Stimulated activated CD8-positive, alpha-beta memory T cell treated with anti-CD3 and anti-CD28 coated beads, Interleukin-15, amount 100 ng/mL, for 48 hours (primary cell): ENCODE measurements at regions not wholly inside any gene's neighbourhood (a gene's known extent, or its start where the extent isn't known, plus 50 kb on each side); places are given as distances from the start of the nearest gene placed in this dataset.
"Not testable (repeated sequence)": the region's sequence is repeated elsewhere in the genome, so short reads cannot be mapped to it uniquely, and the experiment has no call there.

ENCODE experiments used
- DNase-seq, 2 donors: peaks; one replicate each; pipeline ENCODE4 v3.0.0-alpha.2; 2020; ENCODE audit warnings: low read depth in 2 of 2

DNA sequence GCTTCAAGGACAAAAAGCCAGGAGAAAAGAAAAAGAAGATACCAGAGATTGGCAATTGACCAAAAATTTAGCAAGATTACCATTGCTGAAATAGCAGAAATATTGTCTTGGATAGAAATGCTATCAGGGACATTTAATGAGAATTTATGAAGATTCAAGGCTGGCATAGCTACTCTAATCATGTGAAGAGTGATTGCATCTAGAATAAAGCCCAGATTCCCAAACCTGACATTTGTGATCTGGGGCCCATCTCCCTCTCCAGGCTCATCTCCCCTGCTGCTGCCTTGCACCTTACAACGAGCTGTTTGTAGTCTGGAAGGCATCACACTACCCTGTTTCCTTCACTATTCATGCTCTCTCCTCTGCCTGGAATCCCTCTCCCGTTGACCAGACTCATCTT is 114.5 kb downstream of the C9orf152 start:
- no peak for DNase-seq

DNA sequence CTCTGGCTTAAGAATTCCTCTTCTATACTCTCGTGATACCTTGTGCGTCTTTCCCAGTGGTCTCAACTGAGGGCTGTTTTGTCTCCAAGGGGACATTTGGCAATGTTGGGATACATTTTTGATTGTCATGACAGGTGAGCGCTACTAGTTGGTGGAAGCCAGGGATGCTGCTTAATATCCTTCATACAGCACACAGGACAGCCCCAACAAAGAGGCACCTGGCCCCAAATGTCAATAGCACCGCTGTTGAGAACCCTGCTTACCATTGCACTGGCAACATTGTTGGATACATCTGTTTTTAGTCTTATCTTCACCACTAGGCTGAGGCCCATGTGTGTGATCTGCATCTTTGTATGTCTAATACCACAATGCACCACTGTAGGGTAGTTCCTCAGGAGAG is 114.1 kb downstream of the C9orf152 start:
- no peak for DNase-seq

DNA sequence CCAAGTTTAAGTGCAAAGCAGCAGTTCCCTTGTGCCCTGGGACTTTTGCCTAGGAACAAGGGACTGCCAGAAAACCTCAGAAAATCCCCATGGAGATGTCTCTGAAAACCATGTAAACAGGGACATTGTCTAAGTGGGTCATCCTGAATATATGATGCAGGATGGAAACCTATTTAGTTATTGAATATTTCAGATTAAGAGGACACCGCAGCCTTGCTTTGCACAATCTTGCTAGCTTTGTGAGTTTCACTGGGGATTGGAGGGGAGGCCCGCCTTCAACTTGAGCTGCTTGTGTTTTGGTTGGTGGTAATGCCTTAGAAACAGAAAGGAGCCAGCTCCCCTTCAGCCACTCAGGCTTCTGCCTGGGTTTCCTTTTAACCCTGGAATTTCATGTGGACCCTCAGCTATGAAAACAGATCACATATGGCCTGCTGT is 112.8 kb downstream of the C9orf152 start:
- DNase-seq, result no peak

DNA sequence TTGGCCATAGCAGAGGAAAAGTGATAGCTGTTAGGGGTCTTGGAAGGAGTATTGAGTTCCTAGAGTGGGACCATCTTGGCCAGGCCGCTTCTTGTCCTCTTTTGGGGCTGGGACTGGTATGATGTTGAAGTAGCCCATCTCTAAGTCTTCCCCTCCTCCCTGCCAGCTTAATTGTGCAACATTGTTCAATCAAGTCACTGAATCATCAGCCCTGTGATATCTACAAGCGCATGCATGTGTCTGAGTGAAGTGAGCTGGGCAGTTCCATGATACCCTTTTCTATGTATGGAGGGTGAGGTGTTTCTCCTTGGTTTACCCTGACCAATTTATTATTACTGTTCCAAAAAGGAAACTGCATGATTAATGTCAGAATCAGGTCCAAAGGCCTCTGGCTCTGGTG is 112.2 kb downstream of the C9orf152 start:
- DNase-seq, result no peak

DNA sequence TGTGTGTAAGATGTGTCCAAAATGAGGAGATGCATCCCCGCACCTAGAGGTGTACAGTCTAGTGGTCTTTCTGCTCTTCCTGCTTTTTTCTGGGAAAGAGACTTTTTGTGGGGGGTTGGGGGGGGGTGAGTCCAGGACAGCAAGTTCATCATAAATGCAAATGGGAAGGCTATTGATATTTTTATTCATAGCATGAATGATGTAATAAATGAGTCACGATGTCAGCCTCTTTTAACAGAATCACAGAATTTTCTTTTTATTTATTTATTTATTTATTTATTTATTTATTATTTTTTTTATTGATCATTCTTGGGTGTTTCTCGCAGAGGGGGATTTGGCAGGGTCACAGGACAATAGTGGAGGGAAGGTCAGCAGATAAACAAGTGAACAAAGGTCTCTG is 111.3 kb downstream of the C9orf152 start:
- DNase-seq, result not testable (repeated sequence)

DNA sequence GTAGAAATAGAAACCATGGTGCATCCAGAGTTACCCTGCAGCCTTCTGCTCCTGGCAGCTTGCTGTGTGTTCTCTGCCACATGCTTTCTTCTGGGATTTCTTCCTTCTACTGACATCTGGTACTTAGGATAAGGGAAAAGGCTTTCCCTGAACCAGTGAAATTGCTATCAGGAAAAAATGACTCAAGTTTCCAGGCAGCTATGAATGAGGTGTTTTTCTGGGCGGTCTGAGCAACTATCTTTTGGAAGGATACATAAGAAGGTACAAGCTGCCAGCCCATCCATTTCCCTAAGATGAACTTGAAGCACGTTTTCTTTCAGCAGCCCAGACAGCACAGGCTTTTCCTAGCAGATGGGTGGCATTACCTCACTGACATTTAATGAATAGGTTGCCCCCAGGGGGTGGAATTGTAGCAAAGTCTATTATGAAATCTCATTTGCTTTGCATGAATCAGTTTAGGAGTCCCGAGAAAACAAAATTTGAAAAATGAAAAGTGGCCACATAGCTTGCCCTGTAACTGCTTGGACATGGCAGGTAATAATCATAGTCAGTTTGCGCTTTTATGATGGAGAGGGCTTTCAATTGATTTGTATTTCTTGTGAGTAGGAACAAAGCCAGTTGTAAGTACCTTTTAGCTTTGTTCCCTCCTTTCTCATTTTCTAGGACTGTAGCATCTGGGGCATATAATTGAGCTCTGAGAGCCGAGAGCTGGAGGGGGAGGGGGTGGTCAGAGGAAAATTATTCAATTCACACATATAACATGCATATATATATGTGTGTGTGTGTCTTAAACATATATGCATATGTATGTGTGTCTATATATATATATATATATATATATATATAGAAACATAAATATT is 108.5 kb downstream of the C9orf152 start:
- DNase-seq, result no peak

DNA sequence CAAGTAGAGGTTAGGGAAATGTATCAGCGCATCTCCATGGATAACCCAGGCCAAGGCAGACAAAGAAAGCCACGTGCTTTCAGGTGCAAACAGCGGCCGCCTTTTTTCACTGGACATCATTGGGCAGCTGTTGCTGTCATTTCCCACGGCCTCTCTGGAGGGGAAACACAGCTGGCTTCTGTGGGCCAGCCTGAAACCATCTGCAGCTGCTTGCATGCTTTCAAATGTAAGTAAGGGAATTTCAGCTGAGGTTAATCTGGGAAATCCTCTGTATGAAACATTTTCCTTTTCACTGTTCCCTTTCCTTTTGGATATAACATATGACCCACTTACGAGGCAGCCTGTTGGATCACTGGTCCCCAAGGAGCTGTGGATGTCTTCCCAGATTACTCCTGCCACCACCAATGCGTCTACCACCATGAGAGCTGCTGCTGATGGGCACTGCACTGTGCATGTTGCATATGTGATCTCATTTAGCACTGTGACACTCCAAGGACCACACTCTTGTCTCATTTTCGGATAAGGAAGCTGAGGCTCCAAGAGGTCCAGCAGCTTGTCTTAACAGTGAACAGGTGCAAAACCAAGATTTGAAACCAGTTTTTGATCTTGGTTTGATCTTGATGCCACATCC is 106.3 kb downstream of the C9orf152 start:
- DNase-seq, result no peak

DNA sequence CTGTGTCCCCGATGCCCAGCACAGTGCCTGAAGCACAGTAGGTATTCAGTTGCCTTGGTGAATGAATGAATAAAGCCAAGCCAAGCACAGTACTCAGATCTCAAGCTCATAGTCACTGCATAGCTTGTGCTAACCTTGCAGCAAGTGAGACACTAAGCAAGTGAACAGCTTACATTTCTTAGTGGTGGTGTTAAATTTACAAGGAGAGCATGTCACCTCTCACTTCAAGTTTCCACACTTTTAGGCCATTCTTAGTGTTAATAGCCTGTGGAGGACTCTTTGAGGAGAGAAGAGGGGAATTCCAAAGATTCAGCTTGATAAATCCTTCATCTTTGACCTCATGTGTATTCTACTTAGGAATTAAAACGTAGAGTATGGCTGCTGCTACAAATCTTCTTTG is 104.7 kb downstream of the C9orf152 start:
- no peak for DNase-seq

DNA sequence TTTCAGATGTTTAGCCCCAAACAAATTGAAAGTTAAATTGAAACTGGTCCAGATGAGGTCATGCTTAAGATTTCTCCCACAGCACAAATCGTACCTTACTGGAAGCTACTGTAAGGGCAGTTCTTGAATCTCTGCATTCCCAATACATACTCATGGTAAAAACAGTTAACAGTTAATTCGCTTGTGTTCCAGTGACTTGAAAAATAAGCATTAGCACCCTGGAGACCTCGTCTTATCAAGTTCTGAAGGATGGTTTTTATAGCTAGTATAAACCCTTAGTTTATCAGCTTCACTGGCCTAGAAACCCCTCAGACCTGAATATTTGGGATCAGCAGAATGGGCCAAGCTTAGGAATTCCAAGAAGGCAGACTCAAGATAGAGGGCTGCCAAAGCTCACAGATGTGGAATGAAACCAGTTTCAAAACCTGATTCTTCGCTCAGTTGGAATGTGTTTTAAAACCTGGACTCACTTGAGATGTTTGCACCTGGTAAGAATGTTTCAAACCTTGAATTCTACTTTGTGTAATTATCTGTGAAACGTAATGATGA is 103.6 kb downstream of the C9orf152 start:
- DNase-seq, result no peak

DNA sequence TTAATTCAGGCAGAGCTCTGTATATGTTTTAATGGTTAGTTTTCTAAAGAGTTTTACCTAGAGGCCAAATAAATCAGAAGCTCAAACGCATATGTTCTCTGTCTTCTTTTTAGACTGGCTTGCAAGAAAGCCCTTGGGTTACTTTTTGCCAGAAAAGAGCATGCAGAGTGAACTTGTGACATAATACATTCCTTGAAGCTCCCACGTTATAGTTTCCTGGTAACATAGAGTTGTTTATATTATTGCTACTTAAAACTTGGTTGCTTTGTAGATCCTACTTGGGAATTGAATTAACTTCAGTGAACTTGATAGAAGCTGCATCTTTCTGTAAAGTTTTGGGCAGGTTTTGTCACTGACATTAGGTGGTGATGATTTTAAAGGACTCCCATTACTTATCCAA is 102.9 kb downstream of the C9orf152 start:
- no peak for DNase-seq

DNA sequence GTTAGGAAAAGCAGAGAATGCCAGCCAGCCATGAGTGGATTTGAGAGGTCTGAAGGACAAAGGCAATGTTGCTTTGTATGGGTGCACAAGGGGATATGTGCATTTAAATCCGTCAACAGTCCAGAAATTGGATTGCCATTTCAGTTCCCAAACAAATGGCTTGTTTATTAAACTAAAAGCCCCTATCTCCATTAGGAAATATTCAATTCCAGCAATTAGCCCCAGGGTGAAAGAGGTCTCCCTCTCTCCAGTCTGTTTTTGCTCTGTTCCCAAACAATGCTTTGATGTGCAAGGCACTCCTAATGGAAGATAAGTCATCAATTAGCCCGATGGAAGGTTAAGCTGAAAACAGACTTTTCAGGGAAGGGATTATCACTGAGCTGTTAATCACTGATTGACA is 101.3 kb downstream of the C9orf152 start:
- no peak for DNase-seq

DNA sequence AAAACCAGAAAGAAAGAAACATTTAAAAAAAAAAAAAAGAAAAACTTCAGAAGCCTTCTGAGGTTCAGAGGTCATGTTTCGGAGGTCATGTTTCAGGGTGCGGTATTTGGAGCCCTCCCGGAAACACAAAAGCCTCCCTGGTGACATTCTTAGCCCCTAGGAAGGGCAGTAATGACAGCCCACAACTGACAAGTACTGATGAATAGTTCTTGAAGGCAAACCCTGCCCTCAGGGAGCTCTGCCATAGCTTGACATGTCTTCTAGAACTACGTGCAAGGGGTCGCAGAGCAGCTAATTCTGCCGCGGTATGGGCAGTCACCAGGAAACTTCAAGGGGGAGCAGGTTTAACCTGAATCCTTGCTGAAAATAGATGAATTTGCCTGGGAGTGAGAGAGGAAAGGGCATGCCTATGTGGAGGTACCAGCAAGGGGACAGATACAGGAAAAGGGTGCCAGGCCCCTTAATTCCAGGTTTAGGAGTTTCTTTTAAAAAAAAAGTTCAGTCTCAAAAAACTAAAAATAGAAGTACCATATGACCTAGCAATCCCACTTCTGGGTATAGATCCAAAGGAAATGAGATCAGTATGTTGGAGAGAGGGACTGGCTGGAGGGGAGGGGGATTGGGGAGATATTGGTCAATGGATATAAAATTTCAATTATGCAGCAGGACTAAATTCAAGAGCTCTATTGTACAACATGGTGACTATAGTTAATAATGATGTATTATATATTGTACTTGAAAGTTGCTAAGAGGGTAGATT is 98.4 kb downstream of the C9orf152 start:
- DNase-seq, result no peak

DNA sequence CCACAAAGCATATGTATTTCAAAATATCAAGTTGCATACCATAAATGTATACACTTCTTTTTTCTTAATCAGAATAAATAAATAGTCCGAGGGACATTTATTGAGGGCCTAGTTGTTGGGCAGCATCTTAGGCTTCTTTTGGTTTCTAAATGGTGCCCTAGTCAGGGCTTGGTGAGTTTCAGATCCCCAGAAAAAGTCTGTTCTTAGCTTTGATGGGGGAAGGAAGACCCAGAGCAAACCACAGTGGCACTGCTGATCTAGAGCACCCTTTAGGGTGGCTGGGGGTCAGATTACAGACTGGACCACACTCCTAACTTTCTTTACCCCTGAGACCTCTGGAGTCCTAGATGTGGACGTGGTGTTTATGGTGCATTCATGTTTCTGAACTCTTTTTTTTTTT is 97.8 kb downstream of the C9orf152 start:
- DNase-seq, result no peak

DNA sequence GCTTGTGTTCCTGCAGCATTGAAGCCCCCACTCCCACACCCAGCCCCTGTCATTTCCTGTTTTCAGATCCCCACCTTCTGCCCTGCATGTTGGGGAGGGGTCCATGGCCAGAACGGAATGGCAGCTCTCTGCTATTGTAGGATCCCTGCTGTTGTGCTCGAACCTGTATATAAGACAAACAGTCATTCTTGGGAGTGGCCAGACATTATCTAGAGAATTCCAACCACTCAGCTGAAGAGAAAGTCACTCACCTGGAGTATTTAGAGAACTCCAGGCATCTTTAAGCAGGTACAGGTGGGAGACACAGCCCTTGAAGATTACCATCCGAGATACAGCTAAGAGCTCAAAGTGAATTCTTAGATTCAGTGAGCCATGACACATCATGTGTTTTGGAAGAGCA is 96.1 kb downstream of the C9orf152 start:
- no peak for DNase-seq

DNA sequence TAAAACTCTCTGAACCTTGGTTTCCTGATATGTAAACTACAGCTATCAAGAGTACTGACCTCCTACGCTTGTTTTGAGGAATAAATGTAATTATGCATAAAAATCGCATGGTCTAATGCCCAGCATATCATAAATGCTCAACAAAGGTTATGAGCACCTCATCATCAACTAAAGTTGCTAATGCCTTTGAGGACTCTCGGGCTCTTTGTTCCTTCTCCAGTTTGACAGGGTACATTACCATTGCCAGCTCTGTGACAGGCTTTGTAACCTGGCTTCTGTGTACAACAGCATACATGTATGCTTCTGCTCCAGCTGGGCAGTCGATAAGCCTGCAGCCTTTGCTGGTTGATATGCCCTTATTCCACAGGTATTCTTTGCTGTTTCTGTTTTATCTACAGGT is 95.2 kb downstream of the C9orf152 start:
- no peak for DNase-seq

DNA sequence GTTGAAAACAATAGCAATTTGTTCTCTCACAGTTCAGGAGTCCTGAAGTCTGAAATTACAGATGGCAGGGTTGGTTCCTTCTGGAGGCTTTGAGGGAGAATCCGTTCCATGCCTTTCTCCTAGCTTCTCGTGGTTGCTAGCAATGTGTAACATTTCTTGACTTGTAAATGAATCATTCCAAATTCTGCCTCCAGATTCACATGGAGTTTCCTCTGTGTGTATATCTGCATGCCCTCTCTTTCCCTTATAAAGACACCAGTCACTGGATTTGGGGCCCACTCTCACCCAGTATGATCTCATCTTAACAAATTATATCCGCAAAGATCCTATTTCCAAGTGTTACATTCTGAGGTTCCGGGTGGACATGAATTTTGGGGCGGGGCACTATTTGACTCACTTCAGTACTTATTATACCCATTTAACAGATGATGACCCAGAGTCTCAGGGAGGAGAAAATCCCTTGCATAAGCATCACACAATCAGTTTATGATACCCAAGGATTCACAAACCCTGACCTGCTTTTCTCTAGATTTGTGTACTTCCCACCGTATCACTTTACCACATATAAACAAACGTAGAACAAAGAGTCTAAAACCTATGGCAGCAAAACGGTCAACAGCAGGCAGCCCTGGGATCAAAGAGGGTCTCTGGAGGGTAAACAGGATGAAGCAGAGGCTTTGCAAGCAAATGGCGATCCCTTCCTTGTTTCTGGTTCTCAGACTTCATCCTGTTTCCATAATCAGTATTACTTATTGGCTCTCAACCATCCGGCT is 93.7 kb downstream of the C9orf152 start:
- DNase-seq, result no peak

DNA sequence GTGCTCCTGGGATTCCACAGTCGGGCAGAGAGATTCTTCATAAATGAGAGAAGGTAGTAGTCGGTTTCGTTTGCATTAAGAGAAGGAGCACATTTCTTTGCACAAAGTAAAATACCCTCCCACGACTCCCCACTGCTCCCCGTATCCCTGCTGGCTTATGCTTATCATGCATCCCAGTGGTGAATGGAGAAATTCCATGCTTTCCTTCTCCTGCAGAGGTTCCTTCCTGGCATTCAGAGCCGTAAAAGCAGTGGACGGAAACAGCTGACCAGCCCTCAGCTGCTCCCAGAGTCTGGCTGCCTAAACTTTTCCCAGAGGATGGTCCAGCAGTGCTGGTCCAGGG is 93.1 kb downstream of the C9orf152 start:
- DNase-seq, result no peak

DNA sequence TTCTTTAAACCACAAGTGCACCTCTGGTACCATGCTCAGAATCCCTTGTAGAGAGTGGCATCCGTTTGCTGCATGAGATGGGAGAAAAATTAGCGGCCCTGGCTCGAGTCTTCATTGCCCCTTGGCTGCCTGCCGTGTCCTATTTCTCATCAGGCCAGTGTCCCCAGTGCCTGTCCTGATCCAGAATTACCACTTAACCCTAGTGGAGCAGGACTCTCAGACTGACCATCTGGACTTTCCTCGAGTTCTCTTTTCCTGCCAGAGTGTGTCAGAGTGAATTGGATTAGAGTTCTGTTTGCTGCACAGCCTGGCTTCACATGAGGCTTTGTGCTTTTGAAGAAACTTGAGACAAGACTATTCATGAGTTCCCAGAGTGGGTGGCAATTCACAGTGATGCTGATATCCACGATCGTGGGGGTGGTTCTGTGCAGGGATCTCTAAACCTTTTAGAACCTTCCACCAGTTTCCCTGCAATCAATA is 92.6 kb downstream of the C9orf152 start:
- DNase-seq, result no peak

DNA sequence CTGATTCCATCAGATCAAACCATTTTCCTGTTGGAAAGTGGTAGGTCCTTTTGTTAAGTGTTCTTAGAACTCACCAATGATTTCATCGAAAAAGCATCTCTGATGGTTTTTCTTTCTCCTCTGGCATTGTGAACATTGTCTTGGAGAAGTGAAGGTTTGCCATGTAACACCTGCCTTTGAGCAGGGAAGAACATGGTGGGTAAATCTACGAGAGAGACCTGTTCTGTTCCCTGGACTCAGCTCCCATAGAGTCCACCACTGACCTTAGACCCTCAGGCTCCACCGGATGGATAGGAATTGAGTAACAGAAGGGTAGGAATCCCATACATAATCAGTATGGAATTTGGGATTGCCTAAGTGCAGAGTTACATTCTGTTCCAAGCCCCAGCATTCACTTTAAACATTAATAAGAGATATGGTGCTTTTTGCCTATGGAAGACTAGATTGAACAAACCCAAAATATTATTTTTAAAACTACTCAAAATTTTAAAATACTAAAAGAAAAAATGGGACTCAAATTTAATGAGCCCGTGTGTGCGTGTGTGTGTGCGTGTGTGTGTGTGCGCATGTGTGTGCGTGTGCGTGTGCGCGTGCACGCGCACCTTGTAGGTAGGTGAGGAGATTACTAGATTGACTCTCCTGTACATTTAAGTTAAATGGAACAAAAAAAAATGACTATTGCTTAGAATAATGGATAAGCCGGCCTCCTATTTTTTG is 92.0 kb downstream of the C9orf152 start:
- no peak for DNase-seq

DNA sequence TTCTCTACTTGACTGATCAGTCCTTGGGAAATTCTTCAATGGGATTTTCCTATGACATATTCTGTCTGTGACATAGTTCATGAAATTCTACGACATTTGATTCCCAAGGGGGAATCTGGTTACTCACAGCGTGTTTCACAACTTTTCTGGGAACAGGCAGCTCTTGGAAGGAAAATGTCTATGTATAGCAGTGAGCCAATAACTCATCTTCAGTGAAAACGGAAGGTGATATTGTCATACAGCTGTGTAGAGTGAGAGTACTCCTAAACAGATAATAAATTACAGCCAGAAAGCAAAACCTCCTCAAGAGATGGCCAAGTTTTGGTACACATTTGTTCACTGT is 91.4 kb downstream of the C9orf152 start:
- DNase-seq, result no peak

DNA sequence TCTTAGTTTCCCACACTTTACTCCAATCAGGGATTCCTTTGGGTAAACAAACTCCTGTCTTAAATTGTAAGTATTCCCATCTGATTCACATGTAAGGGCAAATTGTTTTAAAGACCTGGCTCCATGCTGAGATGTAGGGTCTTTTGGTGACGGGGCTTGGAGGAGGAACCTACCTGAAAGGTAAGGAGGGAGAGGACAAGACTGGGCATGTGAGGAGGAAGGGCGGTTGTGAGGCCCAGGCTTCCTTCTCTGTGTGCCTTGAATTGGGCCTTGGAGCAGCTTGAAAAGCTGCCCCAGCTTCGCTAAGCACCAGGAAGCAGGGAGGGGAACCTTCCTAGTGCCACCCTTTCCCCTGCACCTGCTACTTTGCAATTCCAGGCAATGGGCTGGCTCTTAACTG is 86.8 kb downstream of the C9orf152 start:
- DNase-seq, result no peak
